ENCODE measurements at regions not wholly inside any gene's neighbourhood (a gene's known extent, or its start where the extent isn't known, plus 50 kb on each side); places are given as distances from the start of the nearest gene placed in this dataset.
"Not testable (repeated sequence)": the region's sequence is repeated elsewhere in the genome, so short reads cannot be mapped to it uniquely, and the experiment has no call there.

GRCh38 chr1:78726686-78727085, 77.1 kb downstream of the IFI44 start:
- no peak overlapping the region for H3K4me3 ChIP-seq (ENCODE audit: low read depth, low read length)
- no peak for TF ChIP-seq CTCF (IDR thresholded peaks at IDR 0.05; ENCODE audit: low read depth, low read length)
- in situ Hi-C loops (cut with HindIII; ENCODE audit: low sequenced_read_pairs), result no loop called here
- no peak for DNase-seq (ENCODE audit: low read depth, low spot score)

GRCh38 chr1:78728359-78728758, 78.7 kb downstream of the IFI44 start:
- in situ Hi-C loops (cut with HindIII; ENCODE audit: low sequenced_read_pairs), result no loop called here
- no peak overlapping the region for H3K4me3 ChIP-seq (ENCODE audit: low read depth, low read length)
- no peak for DNase-seq (ENCODE audit: low read depth, low spot score)
- no peak for TF ChIP-seq CTCF (IDR thresholded peaks at IDR 0.05; ENCODE audit: low read depth, low read length)

GRCh38 chr1:78730054-78730453, 80.4 kb downstream of the IFI44 start:
- no peak for DNase-seq (ENCODE audit: low read depth, low spot score)
- no peak overlapping the region for H3K4me3 ChIP-seq (ENCODE audit: low read depth, low read length)
- in situ Hi-C loops (cut with HindIII; ENCODE audit: low sequenced_read_pairs), result no loop called here
- TF ChIP-seq CTCF (IDR thresholded peaks at IDR 0.05; ENCODE audit: low read depth, low read length), result no peak

GRCh38 chr1:78731674-78732073, 82.0 kb downstream of the IFI44 start:
- no peak for DNase-seq (ENCODE audit: low read depth, low spot score)
- no peak for TF ChIP-seq CTCF (IDR thresholded peaks at IDR 0.05; ENCODE audit: low read depth, low read length)
- no peak overlapping the region for H3K4me3 ChIP-seq (ENCODE audit: low read depth, low read length)
- in situ Hi-C loops (cut with HindIII; ENCODE audit: low sequenced_read_pairs), result no loop called here

- no peak for DNase-seq (ENCODE audit: low read depth, low spot score)
- in situ Hi-C loops (cut with HindIII; ENCODE audit: low sequenced_read_pairs), result no loop called here
- H3K4me3 ChIP-seq (ENCODE audit: low read depth, low read length), result no peak overlapping the region
- no peak for TF ChIP-seq CTCF (IDR thresholded peaks at IDR 0.05; ENCODE audit: low read depth, low read length)
These were observed 87.6 kb downstream of the IFI44 start for GRCh38 chr1:78737241-78737640.

- peak; percentile 33 for DNase-seq (ENCODE audit: low read depth, low spot score)
- TF ChIP-seq CTCF (IDR thresholded peaks at IDR 0.05; ENCODE audit: low read depth, low read length), result peak; percentile 12
- H3K4me3 ChIP-seq (ENCODE audit: low read depth, low read length), result no peak overlapping the region
- in situ Hi-C loops (cut with HindIII; ENCODE audit: low sequenced_read_pairs), result no loop called here
These were observed 94.0 kb downstream of the IFI44 start for GRCh38 chr1:78743626-78744025.

- in situ Hi-C loops (cut with HindIII; ENCODE audit: low sequenced_read_pairs), result no loop called here
- no peak overlapping the region for H3K4me3 ChIP-seq (ENCODE audit: low read depth, low read length)
- no peak for TF ChIP-seq CTCF (IDR thresholded peaks at IDR 0.05; ENCODE audit: low read depth, low read length)
- DNase-seq (ENCODE audit: low read depth, low spot score), result no peak
These were observed 95.5 kb downstream of the IFI44 start for GRCh38 chr1:78745111-78745510.

GRCh38 chr1:78753679-78754078, 104.0 kb downstream of the IFI44 start:
- H3K4me3 ChIP-seq (ENCODE audit: low read depth, low read length); DNase-seq (ENCODE audit: low read depth, low spot score); in situ Hi-C loops (cut with HindIII; ENCODE audit: low sequenced_read_pairs): not testable (repeated sequence)
